Peyer's patch (tissue), 4 donors: ENCODE measurements at regions not wholly inside any gene's neighbourhood (a gene's known extent, or its start where the extent isn't known, plus 50 kb on each side); places are given as distances from the start of the nearest gene placed in this dataset.

ENCODE experiments used
- DNase-seq, 3 donors: peaks; one replicate each; pipeline ENCODE4 v3.0.0-alpha.2; 2017 to 2019
- H3K27ac ChIP-seq, 4 donors: fragments of 200-600 bp; sonication (generic); one replicate each; pipeline ENCODE4 v1.5.1; 2016 to 2019
- H3K27me3 ChIP-seq, 2 donors: fragments of 200-600 bp; sonication (generic); one replicate each; pipeline ENCODE4 v1.5.1; 2019
- H3K36me3 ChIP-seq, 3 donors: fragments of 200-600 bp; sonication (generic); one replicate each; pipeline ENCODE4 v1.5.1; 2016 to 2019
- H3K4me1 ChIP-seq, 4 donors: fragments of 200-600 bp; sonication (generic); one replicate each; pipeline ENCODE4 v1.5.1; 2016 to 2019
- H3K4me3 ChIP-seq, 4 donors: fragments of 200-600 bp; sonication (generic); 1 replicate in 3 of 4; 2 replicates in 1 of 4; pipeline ENCODE4 v1.5.1; 2016 to 2019; ENCODE audit warnings: mild to moderate bottlenecking in 1 of 4
- H3K9me3 ChIP-seq, 4 donors: fragments of 200-600 bp; sonication (generic); one replicate each; pipeline ENCODE4 v1.5.1; 2016 to 2019; ENCODE audit warnings: mild to moderate bottlenecking in 1 of 4
- POLR2A ChIP-seq, 2 donors: fragments of 450-650 bp; IDR thresholded peaks; one replicate each; pipeline ENCODE4 v1.5.1; 2017; ENCODE audit warnings: antibody characterized with exemption in 2 of 2, mild to moderate bottlenecking in 2 of 2, moderate library complexity in 2 of 2
- TF ChIP-seq, protein P1 (sequence below), 6 experiments: fragments of 450-650 bp in 4 of 6; fragments of 200-600 bp in 2 of 6; sonication (generic) in 1 of 6; IDR thresholded peaks; one replicate each; pipeline ENCODE4 v1.5.1; 2017 to 2019; ENCODE audit warnings: antibody characterized with exemption in 6 of 6, mild to moderate bottlenecking in 3 of 6, moderate library complexity in 1 of 6

- Histone ChIP-seq H3K4me1 (no peaks in the 10 kb centered on the region), H3K36me3 (no peaks in the 10 kb centered on the region), H3K4me3 (no peak overlapping the region), H3K27ac (no peak overlapping the region), H3K9me3 (no peaks in the 10 kb centered on the region), H3K27me3 (no peaks in the 10 kb centered on the region)
- TF ChIP-seq, protein P1, sequence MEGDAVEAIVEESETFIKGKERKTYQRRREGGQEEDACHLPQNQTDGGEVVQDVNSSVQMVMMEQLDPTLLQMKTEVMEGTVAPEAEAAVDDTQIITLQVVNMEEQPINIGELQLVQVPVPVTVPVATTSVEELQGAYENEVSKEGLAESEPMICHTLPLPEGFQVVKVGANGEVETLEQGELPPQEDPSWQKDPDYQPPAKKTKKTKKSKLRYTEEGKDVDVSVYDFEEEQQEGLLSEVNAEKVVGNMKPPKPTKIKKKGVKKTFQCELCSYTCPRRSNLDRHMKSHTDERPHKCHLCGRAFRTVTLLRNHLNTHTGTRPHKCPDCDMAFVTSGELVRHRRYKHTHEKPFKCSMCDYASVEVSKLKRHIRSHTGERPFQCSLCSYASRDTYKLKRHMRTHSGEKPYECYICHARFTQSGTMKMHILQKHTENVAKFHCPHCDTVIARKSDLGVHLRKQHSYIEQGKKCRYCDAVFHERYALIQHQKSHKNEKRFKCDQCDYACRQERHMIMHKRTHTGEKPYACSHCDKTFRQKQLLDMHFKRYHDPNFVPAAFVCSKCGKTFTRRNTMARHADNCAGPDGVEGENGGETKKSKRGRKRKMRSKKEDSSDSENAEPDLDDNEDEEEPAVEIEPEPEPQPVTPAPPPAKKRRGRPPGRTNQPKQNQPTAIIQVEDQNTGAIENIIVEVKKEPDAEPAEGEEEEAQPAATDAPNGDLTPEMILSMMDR (IDR thresholded peaks at IDR 0.05), result no peak
- no peak for TF ChIP-seq POLR2A (IDR thresholded peaks at IDR 0.05)
- DNase-seq, result no peak
Measured at GRCh38 chr18:27382567-27383216, 197.6 kb upstream of the CHST9 start.

GRCh38 chr18:27378431-27379095, 193.5 kb upstream of the CHST9 start:
- no peak for TF ChIP-seq POLR2A (IDR thresholded peaks at IDR 0.05)
- TF ChIP-seq, protein P1 (IDR thresholded peaks at IDR 0.05), result no peak
- Histone ChIP-seq H3K4me1 (no peaks in the 10 kb centered on the region), H3K36me3 (no peaks in the 10 kb centered on the region), H3K9me3 (no peaks in the 10 kb centered on the region), H3K27me3 (no peaks in the 10 kb centered on the region), H3K27ac (no peak overlapping the region), H3K4me3 (no peak overlapping the region)
- no peak for DNase-seq

DNA sequence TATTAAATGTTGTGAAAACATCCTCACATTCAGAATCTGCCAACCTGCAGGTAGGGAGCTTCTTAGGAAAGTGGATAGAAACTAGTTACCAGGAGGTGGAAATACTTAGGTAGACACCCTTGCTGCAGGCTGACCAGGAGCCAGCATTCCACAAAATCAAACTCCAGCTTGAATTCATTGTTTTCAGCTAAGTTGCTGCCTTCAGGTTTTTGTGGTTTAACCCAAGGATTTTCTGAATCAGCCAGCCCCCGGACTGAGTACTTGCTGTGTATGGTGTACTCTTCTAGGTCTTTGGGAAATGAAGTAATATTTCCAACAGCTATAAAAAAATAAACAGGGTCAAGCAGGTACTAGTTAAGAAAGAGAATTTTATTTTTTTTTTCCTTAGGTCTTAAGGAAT, 192.1 kb upstream of the CHST9 start:
- H3K4me1 ChIP-seq, result no peaks in the 10 kb centered on the region
- H3K9me3 ChIP-seq, result no peaks in the 10 kb centered on the region
- no peaks in the 10 kb centered on the region for H3K27me3 ChIP-seq
- TF ChIP-seq, protein P1 (IDR thresholded peaks at IDR 0.05), result no peak
- no peak for TF ChIP-seq POLR2A (IDR thresholded peaks at IDR 0.05)
- H3K36me3 ChIP-seq, result no peaks in the 10 kb centered on the region
- H3K27ac ChIP-seq, result no peak overlapping the region
- no peak overlapping the region for H3K4me3 ChIP-seq
- no peak for DNase-seq

DNA sequence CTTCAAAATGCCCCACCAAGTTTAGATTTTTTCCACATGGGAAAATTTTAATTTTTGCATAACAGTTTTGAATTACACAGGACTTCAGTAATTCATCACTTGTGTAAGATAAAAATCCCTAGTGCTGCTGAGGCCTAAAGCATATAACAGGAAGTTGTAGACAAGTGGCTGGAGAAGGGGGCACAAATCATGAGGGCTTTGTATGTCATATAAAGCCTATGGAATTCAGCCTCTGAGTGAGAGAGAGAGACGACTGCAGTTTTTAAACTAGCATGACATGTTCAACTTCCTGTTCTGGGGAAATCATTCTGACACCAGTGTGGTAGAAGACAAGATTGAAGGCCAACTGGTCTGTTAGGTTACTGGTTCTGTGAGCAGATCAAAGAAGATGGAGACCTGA, 187.3 kb upstream of the CHST9 start:
- no peak overlapping the region for H3K4me3 ChIP-seq
- no peaks in the 10 kb centered on the region for H3K9me3 ChIP-seq
- H3K27ac ChIP-seq, result no peak overlapping the region
- no peak for TF ChIP-seq POLR2A (IDR thresholded peaks at IDR 0.05)
- TF ChIP-seq, protein P1 (IDR thresholded peaks at IDR 0.05), result no peak
- no peaks in the 10 kb centered on the region for H3K27me3 ChIP-seq
- no peaks in the 10 kb centered on the region for H3K36me3 ChIP-seq
- no peaks in the 10 kb centered on the region for H3K4me1 ChIP-seq
- DNase-seq, result no peak

GRCh38 chr18:27366665-27367064, 181.6 kb upstream of the CHST9 start:
- H3K4me1 ChIP-seq, result no peaks in the 10 kb centered on the region
- no peaks in the 10 kb centered on the region for H3K36me3 ChIP-seq
- H3K4me3 ChIP-seq, result no peak overlapping the region
- no peak for TF ChIP-seq POLR2A (IDR thresholded peaks at IDR 0.05)
- TF ChIP-seq, protein P1 (IDR thresholded peaks at IDR 0.05), result no peak
- no peaks in the 10 kb centered on the region for H3K27me3 ChIP-seq
- H3K27ac ChIP-seq, result no peak overlapping the region
- no peak for DNase-seq
- H3K9me3 ChIP-seq, result no peaks in the 10 kb centered on the region
